ENCODE measurements at regions not wholly inside any gene's neighbourhood (a gene's known extent, or its start where the extent isn't known, plus 50 kb on each side); places are given as distances from the start of the nearest gene placed in this dataset.

DNA sequence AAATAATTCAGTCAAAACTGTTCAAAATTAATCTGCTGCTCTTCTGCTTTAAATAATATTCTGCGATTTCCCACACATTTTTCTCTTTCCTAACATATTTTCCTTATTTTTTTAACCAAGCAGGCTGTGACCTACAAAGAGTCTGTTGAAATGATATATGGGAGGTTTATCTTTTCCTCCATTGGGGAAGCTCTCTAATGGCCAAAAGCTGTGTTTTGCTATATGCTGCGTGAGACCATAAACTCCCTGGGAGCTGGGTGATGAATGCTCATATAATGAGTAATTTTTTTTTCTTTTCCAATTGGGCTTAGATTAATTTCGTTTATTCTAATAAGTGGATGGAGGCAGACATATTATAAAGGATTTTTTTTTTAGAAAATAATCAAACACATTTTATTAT, 72.2 kb upstream of the MAP2 start:
- TF ChIP-seq CTCF (IDR thresholded peaks at IDR 0.05; ENCODE audit: low read depth, low read length, poor library complexity, severe bottlenecking) (no peak), EZH2phosphoT487 (IDR thresholded peaks at IDR 0.05; ENCODE audit: borderline replicate concordance, low read length) (no peak)
